ENCODE measurements at regions not wholly inside any gene's neighbourhood (a gene's known extent, or its start where the extent isn't known, plus 50 kb on each side); places are given as distances from the start of the nearest gene placed in this dataset.

DNA sequence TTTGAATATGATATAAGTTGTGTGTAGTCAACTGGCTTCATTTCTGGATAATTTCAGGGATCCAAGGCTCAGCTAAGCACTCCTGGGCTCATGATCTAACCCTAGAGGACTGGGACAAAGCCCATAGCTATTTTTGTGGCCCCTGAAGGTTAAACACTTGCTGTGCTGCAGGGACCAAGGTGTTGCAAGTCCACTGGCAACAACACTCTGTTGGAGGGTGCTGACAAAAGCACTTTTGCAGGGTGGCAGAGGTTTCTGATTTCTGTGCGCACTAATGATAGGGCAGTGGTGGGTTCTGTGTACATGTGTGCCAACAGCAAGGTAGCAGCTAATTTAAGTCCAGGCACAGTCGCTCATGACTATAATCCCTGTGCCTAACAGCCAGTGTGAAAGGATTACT, 445.3 kb upstream of the SYNCRIP start:
- TF ChIP-seq, protein P1, sequence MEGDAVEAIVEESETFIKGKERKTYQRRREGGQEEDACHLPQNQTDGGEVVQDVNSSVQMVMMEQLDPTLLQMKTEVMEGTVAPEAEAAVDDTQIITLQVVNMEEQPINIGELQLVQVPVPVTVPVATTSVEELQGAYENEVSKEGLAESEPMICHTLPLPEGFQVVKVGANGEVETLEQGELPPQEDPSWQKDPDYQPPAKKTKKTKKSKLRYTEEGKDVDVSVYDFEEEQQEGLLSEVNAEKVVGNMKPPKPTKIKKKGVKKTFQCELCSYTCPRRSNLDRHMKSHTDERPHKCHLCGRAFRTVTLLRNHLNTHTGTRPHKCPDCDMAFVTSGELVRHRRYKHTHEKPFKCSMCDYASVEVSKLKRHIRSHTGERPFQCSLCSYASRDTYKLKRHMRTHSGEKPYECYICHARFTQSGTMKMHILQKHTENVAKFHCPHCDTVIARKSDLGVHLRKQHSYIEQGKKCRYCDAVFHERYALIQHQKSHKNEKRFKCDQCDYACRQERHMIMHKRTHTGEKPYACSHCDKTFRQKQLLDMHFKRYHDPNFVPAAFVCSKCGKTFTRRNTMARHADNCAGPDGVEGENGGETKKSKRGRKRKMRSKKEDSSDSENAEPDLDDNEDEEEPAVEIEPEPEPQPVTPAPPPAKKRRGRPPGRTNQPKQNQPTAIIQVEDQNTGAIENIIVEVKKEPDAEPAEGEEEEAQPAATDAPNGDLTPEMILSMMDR (IDR thresholded peaks at IDR 0.05) = no peak
- TF ChIP-seq ZFX (IDR thresholded peaks at IDR 0.05; ENCODE audit: borderline replicate concordance) = no peak

Measured in 22Rv1 (cell line).